Mesendoderm (in vitro differentiated cells): ENCODE measurements at regions not wholly inside any gene's neighbourhood (a gene's known extent, or its start where the extent isn't known, plus 50 kb on each side); places are given as distances from the start of the nearest gene placed in this dataset.

Experiments
- DNase-seq: peaks from one replicate; pipeline ENCODE4 v3.0.0; 2013
- H2AK5ac ChIP-seq: 2 replicates; pipeline ENCODE4 v1.6.1; 2013; ENCODE audit warnings: low read length, inconsistent platforms
- H2BK120ac ChIP-seq: 2 replicates; pipeline ENCODE4 v1.6.1; 2013; ENCODE audit warnings: low read depth, mild to moderate bottlenecking, low read length, moderate library complexity, mixed read lengths
- H2BK15ac ChIP-seq: replicated peaks from 2 replicates; pipeline ENCODE4 v1.6.1; 2013; ENCODE audit warnings: low read depth, mild to moderate bottlenecking, moderate library complexity
- H2BK5ac ChIP-seq: 2 replicates; pipeline ENCODE4 v1.6.1; 2013; ENCODE audit warnings: low read length, inconsistent platforms
- H3K18ac ChIP-seq: 2 replicates; pipeline ENCODE4 v1.6.1; 2013; ENCODE audit warnings: mild to moderate bottlenecking, low read length, mixed read lengths
- H3K23ac ChIP-seq: one replicate; pipeline ENCODE4 v1.6.1; 2013; ENCODE audit warnings: low read length
- H3K27ac ChIP-seq: 2 replicates; pipeline ENCODE4 v1.5.1; 2013; ENCODE audit warnings: low read depth, mild to moderate bottlenecking, inconsistent platforms, low read length, moderate library complexity
- H3K27me3 ChIP-seq: 2 replicates; pipeline ENCODE4 v1.6.1; 2013; ENCODE audit warnings: low read length, control low read depth, mild to moderate bottlenecking, inconsistent platforms; ENCODE audit not compliant: insufficient read depth, poor library complexity
- H3K36me3 ChIP-seq: 2 replicates; pipeline ENCODE4 v1.6.1; 2013; ENCODE audit warnings: low read length, inconsistent platforms; ENCODE audit not compliant: control insufficient read depth, insufficient read depth
- H3K4ac ChIP-seq: one replicate; pipeline ENCODE4 v1.6.1; 2013; ENCODE audit warnings: low read depth, mild to moderate bottlenecking, low read length, moderate library complexity
- H3K4me1 ChIP-seq: 2 replicates; pipeline ENCODE4 v1.6.1; 2013; ENCODE audit warnings: low read depth, low read length, inconsistent platforms; ENCODE audit not compliant: control insufficient read depth
- H3K4me2 ChIP-seq: 2 replicates; pipeline ENCODE4 v1.6.1; 2013; ENCODE audit warnings: low read length
- H3K4me3 ChIP-seq: 2 replicates; pipeline ENCODE4 v1.5.1; 2013; ENCODE audit warnings: mild to moderate bottlenecking, low read length
- H3K56ac ChIP-seq: one replicate; pipeline ENCODE4 v1.6.1; 2013; ENCODE audit warnings: low read length
- H3K79me1 ChIP-seq: 2 replicates; pipeline ENCODE4 v1.6.1; 2013; ENCODE audit warnings: low read length, inconsistent platforms
- H3K79me2 ChIP-seq: 2 replicates; pipeline ENCODE4 v1.6.1; 2013; ENCODE audit warnings: mild to moderate bottlenecking, low read length; ENCODE audit not compliant: control insufficient read depth, insufficient read depth
- H3K9ac ChIP-seq: 2 replicates; pipeline ENCODE4 v1.6.1; 2013; ENCODE audit warnings: low read length, inconsistent platforms
- H4K5ac ChIP-seq: one replicate; pipeline ENCODE4 v1.6.1; 2013; ENCODE audit warnings: low read length
- H4K8ac ChIP-seq: one replicate; pipeline ENCODE4 v1.6.1; 2013; ENCODE audit warnings: low read depth, mild to moderate bottlenecking, control low read depth, low read length, moderate library complexity
- WGBS: extraction: QIAGEN DNeasy Blood & Tissue Kit; methylation state at CpG from one replicate; pipeline ENCODE4 v1.1.7; 2013; ENCODE audit warnings: low lambda C conversion rate, missing lambda C conversion rate; ENCODE audit not compliant: insufficient coverage; ENCODE audit errors: extremely low coverage; 5-methylcytosine and 5-hydroxymethylcytosine counted together

DNA sequence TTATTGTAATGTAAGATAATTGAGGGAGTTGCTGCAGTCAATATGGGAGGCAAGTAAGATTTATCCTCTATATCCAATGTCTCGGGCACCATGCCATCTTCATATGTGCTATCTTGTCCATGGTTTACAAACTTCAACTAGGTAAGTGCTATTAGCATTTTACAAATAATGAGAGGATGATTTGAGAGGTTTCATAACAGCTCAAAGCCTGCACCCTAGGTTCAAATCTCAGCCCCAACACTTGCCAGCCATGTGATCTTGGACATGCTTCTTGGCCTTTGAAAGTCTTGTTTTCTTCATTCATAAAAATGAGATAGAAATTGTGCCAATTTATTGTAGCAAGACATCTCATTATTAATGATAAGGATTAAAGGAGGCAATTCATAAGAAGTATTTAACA is 108.8 kb downstream of the RND3 start:
- Histone ChIP-seq H3K9ac (no peak overlapping the region), H3K23ac (no peak overlapping the region), H3K79me1 (no peaks in the 10 kb centered on the region), H4K8ac (no peak overlapping the region), H2BK15ac (no peak overlapping the region), H3K4ac (no peak overlapping the region), H2BK5ac (no peak overlapping the region), H3K4me2 (no peak overlapping the region), H3K36me3 (no peaks in the 10 kb centered on the region), H3K4me1 (no peaks in the 10 kb centered on the region), H2AK5ac (no peak overlapping the region), H3K4me3 (no peak overlapping the region), H3K27me3 (no peaks in the 10 kb centered on the region), H2BK120ac (no peak overlapping the region), H3K56ac (no peak overlapping the region), H4K5ac (no peak overlapping the region), H3K27ac (no peak overlapping the region), H3K18ac (no peak overlapping the region), H3K79me2 (no peaks in the 10 kb centered on the region)
- no CpG with 5 or more reads among the region's 1 CpG for WGBS
- no peak for DNase-seq

DNA sequence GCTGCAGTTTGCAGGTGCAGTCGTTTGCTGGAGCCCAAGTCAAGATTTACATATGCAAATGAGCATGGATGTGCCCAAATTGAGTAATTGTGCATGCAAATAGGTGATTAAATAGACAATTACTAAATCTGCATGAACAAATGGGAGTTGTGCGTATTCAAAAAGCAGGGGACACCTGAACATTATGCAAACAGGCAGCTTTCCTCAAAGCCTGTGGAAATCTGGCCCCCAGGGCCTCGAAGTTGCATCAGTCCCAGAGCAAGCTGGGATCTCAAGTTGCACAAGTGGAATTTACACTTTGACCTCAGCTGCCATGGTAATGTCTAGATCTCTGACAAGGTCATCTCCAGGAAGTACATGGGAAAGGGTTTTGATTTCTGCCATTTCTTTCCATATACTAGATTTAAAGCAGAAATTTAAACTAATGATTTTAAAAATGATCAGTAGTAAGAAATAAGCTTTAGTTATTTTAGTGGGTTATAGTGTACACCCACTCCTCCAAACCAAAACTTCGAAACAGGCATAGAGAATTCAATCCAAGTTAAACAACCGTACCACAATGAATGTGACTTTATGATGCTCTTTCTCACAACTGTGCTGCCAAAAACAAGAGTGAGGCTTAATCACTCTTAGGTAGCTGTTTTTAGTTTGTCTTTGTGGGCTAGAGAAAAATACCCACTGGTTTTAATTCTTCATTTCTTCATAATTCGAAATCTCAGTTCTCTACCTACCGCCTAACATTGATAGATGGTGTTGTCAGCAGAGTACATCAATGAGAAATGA is 110.7 kb downstream of the RND3 start:
- Histone ChIP-seq H2BK120ac (no peak overlapping the region), H3K79me1 (no peaks in the 10 kb centered on the region), H3K23ac (no peak overlapping the region), H3K27me3 (no peaks in the 10 kb centered on the region), H3K4me1 (no peaks in the 10 kb centered on the region), H4K8ac (no peak overlapping the region), H3K9ac (no peak overlapping the region), H3K4me2 (no peak overlapping the region), H2BK5ac (no peak overlapping the region), H3K56ac (no peak overlapping the region), H3K36me3 (no peaks in the 10 kb centered on the region), H2AK5ac (no peak overlapping the region), H2BK15ac (no peak overlapping the region), H3K18ac (no peak overlapping the region), H4K5ac (no peak overlapping the region), H3K4ac (no peak overlapping the region), H3K4me3 (no peak overlapping the region), H3K27ac (no peak overlapping the region), H3K79me2 (no peaks in the 10 kb centered on the region)
- WGBS: no CpG with 5 or more reads among the region's 7 CpGs
- DNase-seq: peak; percentile 37

- no CpG with 5 or more reads among the region's 2 CpGs for WGBS
- H4K5ac ChIP-seq: no peak overlapping the region
- H3K27ac ChIP-seq: no peak overlapping the region
These were observed 112.1 kb downstream of the RND3 start for GRCh38 chr2:150375333-150375732.

GRCh38 chr2:150374492-150374891 is 113.0 kb downstream of the RND3 start:
- H3K27ac ChIP-seq: no peak overlapping the region

More at GRCh38 chr2:150375333-150375732, 112.1 kb downstream of the RND3 start:
- Histone ChIP-seq H3K27me3 (no peaks in the 10 kb centered on the region), H3K4me3 (no peak overlapping the region), H3K36me3 (no peaks in the 10 kb centered on the region), H2AK5ac (no peak overlapping the region), H3K23ac (no peak overlapping the region), H3K4me2 (no peak overlapping the region), H3K56ac (no peak overlapping the region), H3K4me1 (no peaks in the 10 kb centered on the region), H3K18ac (no peak overlapping the region), H3K9ac (no peak overlapping the region), H2BK120ac (no peak overlapping the region), H3K79me1 (no peaks in the 10 kb centered on the region), H3K79me2 (no peaks in the 10 kb centered on the region), H4K8ac (no peak overlapping the region), H2BK5ac (no peak overlapping the region), H3K4ac (no peak overlapping the region), H2BK15ac (no peak overlapping the region)
- no peak for DNase-seq

DNA sequence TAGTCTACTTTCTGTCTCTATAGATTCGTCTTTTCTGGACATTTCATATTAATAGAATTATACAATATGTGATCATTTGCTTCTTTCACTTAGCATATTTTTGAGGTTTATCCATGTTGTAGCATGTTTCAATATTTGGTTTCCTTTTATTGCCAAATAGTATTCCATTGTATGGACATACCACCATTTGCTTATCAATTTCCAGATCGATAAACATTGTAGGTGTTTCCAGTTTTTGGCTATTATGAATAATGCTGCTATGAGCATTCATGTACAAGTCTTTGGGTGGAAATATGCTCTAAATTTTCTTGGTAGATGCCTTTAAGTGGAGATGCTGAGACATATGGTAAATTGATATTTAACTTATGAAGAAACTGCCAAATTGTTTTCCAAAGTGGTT is 114.1 kb downstream of the RND3 start:
- Histone ChIP-seq H4K8ac (no peak overlapping the region), H3K4ac (no peak overlapping the region), H3K4me2 (no peak overlapping the region), H3K18ac (no peak overlapping the region), H3K23ac (no peak overlapping the region), H3K27ac (no peak overlapping the region), H2BK5ac (no peak overlapping the region), H3K79me1 (no peaks in the 10 kb centered on the region), H3K27me3 (no peaks in the 10 kb centered on the region), H3K4me3 (no peak overlapping the region), H3K36me3 (no peaks in the 10 kb centered on the region), H3K9ac (no peak overlapping the region), H3K79me2 (no peaks in the 10 kb centered on the region), H2BK120ac (no peak overlapping the region), H4K5ac (no peak overlapping the region), H3K56ac (no peak overlapping the region), H2AK5ac (no peak overlapping the region), H3K4me1 (no peaks in the 10 kb centered on the region), H2BK15ac (no peak overlapping the region)
- WGBS: no CpG with 5 or more reads among the region's 2 CpGs
- no peak for DNase-seq

More at GRCh38 chr2:150374492-150374891, 113.0 kb downstream of the RND3 start:
- H3K79me1 ChIP-seq: no peaks in the 10 kb centered on the region
- H3K4ac ChIP-seq: no peak overlapping the region
- H3K18ac ChIP-seq: no peak overlapping the region
- H3K4me1 ChIP-seq: no peaks in the 10 kb centered on the region
- WGBS: no CpG with 5 or more reads among the region's 1 CpG
- H2AK5ac ChIP-seq: no peak overlapping the region
- H3K4me2 ChIP-seq: no peak overlapping the region
- DNase-seq: no peak
- no peak overlapping the region for H2BK15ac ChIP-seq
- no peaks in the 10 kb centered on the region for H3K27me3 ChIP-seq
- no peaks in the 10 kb centered on the region for H3K36me3 ChIP-seq
- H3K4me3 ChIP-seq: no peak overlapping the region
- H3K79me2 ChIP-seq: no peaks in the 10 kb centered on the region
- no peak overlapping the region for H4K8ac ChIP-seq
- H3K23ac ChIP-seq: no peak overlapping the region
- H4K5ac ChIP-seq: no peak overlapping the region
- H3K9ac ChIP-seq: no peak overlapping the region
- H3K56ac ChIP-seq: no peak overlapping the region
- no peak overlapping the region for H2BK5ac ChIP-seq
- no peak overlapping the region for H2BK120ac ChIP-seq
